Adrenal gland (tissue), 9 donors: ENCODE measurements at regions not wholly inside any gene's neighbourhood (a gene's known extent, or its start where the extent isn't known, plus 50 kb on each side); places are given as distances from the start of the nearest gene placed in this dataset.
A peak's percentile ranks its signal among the peaks of the same experiment; 100 is the strongest.

Experiments
- DNase-seq, 7 donors: peaks; one replicate each; pipeline ENCODE4 v3.0.0-alpha.2; 2019 to 2020
- H3K27ac ChIP-seq, 5 donors: fragments of 200-600 bp; sonication (generic) in 4 of 5; 1 replicate in 3 of 5; 2 replicates in 2 of 5; pipeline versions ENCODE4 v1.5.1 to v1.8.0; 2016 to 2020; ENCODE audit warnings: mild to moderate bottlenecking in 1 of 5
- H3K27me3 ChIP-seq: fragments of 200-600 bp; 2 replicates; pipeline ENCODE4 v1.8.0; 2021
- H3K36me3 ChIP-seq, 2 donors: fragments of 200-600 bp; replicated peaks in 1 of 2; 1 replicate in 1 of 2; 2 replicates in 1 of 2; pipeline versions ENCODE4 v1.5.1 to v1.8.0; 2018 to 2022
- H3K4me1 ChIP-seq, 2 donors: fragments of 200-600 bp; replicated peaks in 1 of 2; 1 replicate in 1 of 2; 2 replicates in 1 of 2; pipeline versions ENCODE4 v1.5.1 to v1.8.0; 2018 to 2021
- H3K4me3 ChIP-seq, 4 donors: fragments of 200-600 bp; sonication (generic) in 3 of 4; one replicate each; pipeline ENCODE4 v1.5.1; 2016 to 2018
- H3K9me3 ChIP-seq, 3 donors: fragments of 200-600 bp; sonication (generic) in 1 of 3; replicated peaks in 1 of 3; 1 replicate in 2 of 3; 2 replicates in 1 of 3; pipeline versions ENCODE4 v1.5.1 to v1.8.0; 2016 to 2021
- CTCF ChIP-seq, 6 experiments: fragments of 450-650 bp in 4 of 6; fragments of 200-600 bp in 2 of 6; sonication (generic) in 1 of 6; IDR thresholded peaks; 1 replicate in 5 of 6; 2 replicates in 1 of 6; pipeline versions ENCODE4 v1.5.1 to v1.8.0; 2016 to 2021; ENCODE audit warnings: antibody characterized with exemption in 6 of 6, mild to moderate bottlenecking in 2 of 6, moderate library complexity in 1 of 6
- POLR2A ChIP-seq, 2 donors: fragments of 450-650 bp; IDR thresholded peaks; one replicate each; pipeline ENCODE4 v1.6.1; 2017; ENCODE audit warnings: antibody characterized with exemption in 2 of 2, mild to moderate bottlenecking in 2 of 2, moderate library complexity in 1 of 2
- WGBS, 4 donors: extraction: QIAGEN DNeasy Blood & Tissue Kit in 2 of 4; methylation state at CpG; one replicate each; pipeline versions ENCODE4 v1.1.5 to v1.1.7; 2013 to 2017; 5-methylcytosine and 5-hydroxymethylcytosine counted together
- intact Hi-C, 2 donors: fragments of 100-400 bp; cut with DNase I; formaldehyde crosslinking; loops; one replicate each; pipeline versions ENCODE4 v1.14.1 to v1.15.0; 2022 to 2023
- donor health status: healthy with polysubstance abuse.
- donor health status: Bipolar disorder and iron deficiency.
- donor health status: DM: yes; HTN: yes; CAD: no.
- donor health status: DM: no; HTN: no; CAD: no.
- donor health status: DM: no; HTN: no; CAD: no.

- H3K4me3 ChIP-seq: no peak overlapping the region
- intact Hi-C loops: no loop called here
- TF ChIP-seq CTCF (IDR thresholded peaks at IDR 0.05): no peak
- no peak for TF ChIP-seq POLR2A (IDR thresholded peaks at IDR 0.05)
Observed at GRCh38 chr12:89793946-89794345, 85.3 kb upstream of the ATP2B1 start.

GRCh38 chr12:89791286-89791685 is 82.6 kb upstream of the ATP2B1 start:
- Histone ChIP-seq H3K9me3 (no peaks in the 10 kb centered on the region), H3K27ac (no peak overlapping the region), H3K27me3 (no peaks in the 10 kb centered on the region), H3K36me3 (no peaks in the 10 kb centered on the region), H3K4me1 (no peaks in the 10 kb centered on the region), H3K4me3 (no peak overlapping the region)
- WGBS, 4 donors: 69 to 84% (median 74%) methylated on average over 2 of the region's 2 CpGs
- TF ChIP-seq POLR2A (IDR thresholded peaks at IDR 0.05): no peak
- TF ChIP-seq CTCF (IDR thresholded peaks at IDR 0.05): no peak
- intact Hi-C loops: no loop called here
- no peak for DNase-seq

More at GRCh38 chr12:89793946-89794345, 85.3 kb upstream of the ATP2B1 start:
- no peaks in the 10 kb centered on the region for H3K27me3 ChIP-seq
- no peaks in the 10 kb centered on the region for H3K36me3 ChIP-seq
- no peaks in the 10 kb centered on the region for H3K9me3 ChIP-seq
- H3K4me1 ChIP-seq: no peaks in the 10 kb centered on the region
- no peak overlapping the region for H3K27ac ChIP-seq
- DNase-seq: no peak

- H3K27ac ChIP-seq: no peak overlapping the region
- H3K9me3 ChIP-seq: no peaks in the 10 kb centered on the region
- H3K4me3 ChIP-seq: no peak overlapping the region
- WGBS, 4 donors: 10 to 19% (median 14%) methylated on average over 1 of the region's 1 CpG
- no peaks in the 10 kb centered on the region for H3K4me1 ChIP-seq
- H3K27me3 ChIP-seq: no peaks in the 10 kb centered on the region
- peak in 2 of 7 donors; percentile 19 to 32 for DNase-seq
- intact Hi-C loops: no loop called here
- no peak for TF ChIP-seq CTCF (IDR thresholded peaks at IDR 0.05)
- no peak for TF ChIP-seq POLR2A (IDR thresholded peaks at IDR 0.05)
- no peaks in the 10 kb centered on the region for H3K36me3 ChIP-seq
Observed at GRCh38 chr12:89789862-89790261, 81.2 kb upstream of the ATP2B1 start.

GRCh38 chr12:89787763-89788162 is 79.1 kb upstream of the ATP2B1 start:
- H3K4me3 ChIP-seq: no peak overlapping the region
- TF ChIP-seq POLR2A (IDR thresholded peaks at IDR 0.05) (no peak), CTCF (IDR thresholded peaks at IDR 0.05) (no peak)
- H3K9me3 ChIP-seq: no peaks in the 10 kb centered on the region
- 46 to 66% (median 64%) methylated on average over 2 of the region's 2 CpGs for WGBS, 4 donors
- H3K36me3 ChIP-seq: no peaks in the 10 kb centered on the region
- intact Hi-C loops: no loop called here
- DNase-seq: no peak
- H3K27ac ChIP-seq: no peak overlapping the region
- no peaks in the 10 kb centered on the region for H3K27me3 ChIP-seq
- no peaks in the 10 kb centered on the region for H3K4me1 ChIP-seq
